NCI-H345 treated with DMSO at 0.1 percent for 48 hours (cell line): ENCODE measurements at regions not wholly inside any gene's neighbourhood (a gene's known extent, or its start where the extent isn't known, plus 50 kb on each side); places are given as distances from the start of the nearest gene placed in this dataset.
"Not testable (repeated sequence)": the region's sequence is repeated elsewhere in the genome, so short reads cannot be mapped to it uniquely, and the experiment has no call there.

ENCODE experiments used
- DNase-seq: peaks from one replicate; lab custom pipeline; 2025; ENCODE audit not compliant: unreplicated experiment; lab: John Stamatoyannopoulos, UW

DNA sequence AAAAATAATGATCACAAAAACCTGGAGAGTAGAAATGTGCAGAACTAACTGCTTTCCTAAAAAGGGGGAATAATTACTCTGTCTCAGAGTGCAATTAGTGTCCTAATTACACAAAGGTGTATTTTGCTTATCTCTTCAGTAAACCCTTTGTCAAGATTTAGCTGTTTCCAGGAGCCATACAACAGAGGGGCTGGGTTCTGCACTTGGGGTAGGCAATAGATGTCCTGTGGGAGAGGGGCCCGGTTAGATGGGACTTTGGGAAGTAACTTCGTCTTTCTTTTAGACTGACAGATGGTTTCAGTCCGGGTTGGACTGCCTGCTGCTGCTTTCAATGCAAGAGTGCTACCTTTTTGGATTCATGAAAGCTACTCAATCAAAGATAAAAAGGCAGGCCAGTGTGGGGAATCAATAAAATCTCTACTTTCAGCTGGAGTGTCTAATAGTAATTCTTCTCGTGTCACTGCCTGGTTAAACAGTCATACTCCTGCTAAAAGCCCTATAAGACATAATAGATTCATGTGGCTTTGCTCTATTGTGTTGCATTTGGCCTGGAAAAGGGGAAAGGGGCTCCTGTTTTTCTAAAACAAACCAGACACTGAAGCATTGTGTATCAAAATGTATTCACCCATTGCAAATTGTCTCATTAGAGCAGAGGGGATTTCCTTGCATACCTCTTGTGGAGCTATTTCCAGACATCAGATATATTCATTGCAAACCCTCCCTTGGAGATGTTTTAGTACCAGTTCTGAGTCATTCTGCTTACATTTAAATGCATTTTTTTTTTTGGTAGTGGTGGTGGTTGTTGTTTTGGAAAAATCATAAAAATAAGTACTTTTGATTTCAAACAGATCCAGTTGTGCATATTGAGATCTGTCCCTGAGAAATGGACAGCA lies 83.3 kb upstream of the PCDH8 start:
- DNase-seq, result no peak

DNA sequence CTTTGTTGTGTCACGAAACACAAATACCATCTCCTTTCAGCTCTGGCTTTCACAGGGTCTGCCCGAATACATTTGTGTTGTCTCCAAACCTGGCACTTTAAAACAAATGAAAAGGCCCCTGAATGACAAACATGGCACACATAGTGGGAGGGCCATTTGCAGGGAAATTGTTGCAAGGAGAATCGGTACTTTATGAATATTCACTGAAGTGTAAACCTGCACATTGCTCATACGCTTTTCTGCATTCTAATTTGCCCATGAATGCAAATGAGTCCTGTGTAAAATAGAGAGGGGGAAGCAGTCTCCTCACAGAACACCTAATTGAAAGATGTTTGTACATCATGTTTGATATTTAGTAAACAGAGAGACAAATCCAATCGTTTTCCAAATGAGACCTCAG lies 82.7 kb upstream of the PCDH8 start:
- DNase-seq, result no peak

DNA sequence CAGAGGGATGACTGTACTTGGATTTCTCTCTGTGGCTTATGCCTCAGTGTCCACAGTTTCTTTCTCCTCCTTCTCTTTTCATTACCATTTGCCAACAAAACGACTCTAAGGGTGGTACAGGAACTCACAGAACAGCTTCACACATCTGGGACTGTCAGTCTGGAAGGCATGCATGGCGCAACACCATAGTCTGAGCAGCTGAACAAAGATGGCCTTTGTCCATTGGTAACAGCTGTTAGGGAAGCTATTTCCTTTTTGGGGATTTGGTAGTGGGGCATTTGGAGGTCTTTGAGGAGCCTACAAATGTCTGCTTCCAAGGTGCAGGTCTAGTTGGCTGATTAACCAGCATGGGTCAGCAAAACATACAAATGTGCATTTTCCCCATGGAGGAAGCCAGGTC lies 81.4 kb upstream of the PCDH8 start:
- no peak for DNase-seq

DNA sequence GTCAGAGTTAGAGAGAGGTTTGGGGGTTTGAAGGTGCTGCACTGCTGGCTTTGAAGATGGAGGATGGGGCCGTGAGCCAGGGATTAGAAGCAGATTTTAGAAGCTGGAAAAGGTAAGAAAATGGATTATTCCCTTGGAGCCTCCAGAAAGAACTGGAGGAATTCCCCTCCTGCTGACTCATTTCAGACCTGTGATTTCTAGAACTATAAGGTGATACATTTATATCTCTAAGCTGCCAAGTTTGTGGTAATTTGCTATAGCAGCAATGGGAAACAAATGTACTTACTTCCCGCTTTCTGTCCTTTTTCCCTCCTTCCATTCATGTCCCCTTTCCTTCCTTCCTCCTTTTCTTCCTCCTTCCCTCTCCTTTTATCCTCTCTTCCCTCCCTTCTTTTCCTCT lies 78.5 kb upstream of the PCDH8 start:
- DNase-seq, result no peak

DNA sequence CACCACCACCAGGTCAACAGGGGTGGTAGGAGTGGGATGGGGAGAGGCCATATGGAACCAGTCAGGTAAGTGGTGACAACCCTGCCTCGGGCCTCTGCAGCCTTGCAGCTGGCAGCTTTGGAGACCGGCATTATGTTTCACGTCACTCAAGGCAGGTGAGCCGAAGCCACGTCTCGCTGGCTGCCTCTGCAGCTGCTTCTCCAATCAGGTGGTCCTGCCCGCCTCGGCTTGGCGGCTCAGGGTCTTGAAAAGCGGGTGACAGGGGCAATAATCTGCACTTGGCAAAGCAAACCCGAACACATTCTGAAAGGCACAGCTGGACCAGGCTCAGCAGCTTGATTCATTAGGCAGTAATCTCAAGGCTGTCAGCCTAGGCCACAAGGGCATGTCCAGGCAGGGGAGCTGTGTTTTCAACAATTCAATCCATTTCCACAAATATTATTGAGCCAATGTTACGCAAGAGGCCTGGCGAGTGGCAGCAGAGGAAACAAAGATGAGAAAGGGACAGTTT lies 77.4 kb upstream of the PCDH8 start:
- DNase-seq, result no peak

DNA sequence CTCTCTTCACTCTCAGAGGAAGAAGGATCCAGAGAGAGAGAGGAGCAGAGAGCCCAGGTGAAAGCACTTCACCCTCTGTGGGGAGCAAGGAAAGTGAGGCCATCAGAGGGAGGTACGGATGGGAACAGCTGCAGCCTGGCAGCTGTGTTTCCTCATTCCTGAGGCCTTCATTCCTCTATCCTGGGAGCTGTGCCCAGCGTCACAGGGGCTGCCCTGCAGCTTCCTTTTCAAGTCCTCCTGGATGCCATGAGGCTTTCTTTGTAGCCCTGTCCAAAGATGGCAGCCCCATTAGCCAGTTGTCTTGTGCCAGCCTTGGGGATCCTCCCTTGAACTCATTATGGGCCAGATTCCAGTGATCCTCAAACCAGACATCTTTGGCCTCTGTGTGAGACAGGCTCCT lies 76.8 kb upstream of the PCDH8 start:
- DNase-seq, result no peak

DNA sequence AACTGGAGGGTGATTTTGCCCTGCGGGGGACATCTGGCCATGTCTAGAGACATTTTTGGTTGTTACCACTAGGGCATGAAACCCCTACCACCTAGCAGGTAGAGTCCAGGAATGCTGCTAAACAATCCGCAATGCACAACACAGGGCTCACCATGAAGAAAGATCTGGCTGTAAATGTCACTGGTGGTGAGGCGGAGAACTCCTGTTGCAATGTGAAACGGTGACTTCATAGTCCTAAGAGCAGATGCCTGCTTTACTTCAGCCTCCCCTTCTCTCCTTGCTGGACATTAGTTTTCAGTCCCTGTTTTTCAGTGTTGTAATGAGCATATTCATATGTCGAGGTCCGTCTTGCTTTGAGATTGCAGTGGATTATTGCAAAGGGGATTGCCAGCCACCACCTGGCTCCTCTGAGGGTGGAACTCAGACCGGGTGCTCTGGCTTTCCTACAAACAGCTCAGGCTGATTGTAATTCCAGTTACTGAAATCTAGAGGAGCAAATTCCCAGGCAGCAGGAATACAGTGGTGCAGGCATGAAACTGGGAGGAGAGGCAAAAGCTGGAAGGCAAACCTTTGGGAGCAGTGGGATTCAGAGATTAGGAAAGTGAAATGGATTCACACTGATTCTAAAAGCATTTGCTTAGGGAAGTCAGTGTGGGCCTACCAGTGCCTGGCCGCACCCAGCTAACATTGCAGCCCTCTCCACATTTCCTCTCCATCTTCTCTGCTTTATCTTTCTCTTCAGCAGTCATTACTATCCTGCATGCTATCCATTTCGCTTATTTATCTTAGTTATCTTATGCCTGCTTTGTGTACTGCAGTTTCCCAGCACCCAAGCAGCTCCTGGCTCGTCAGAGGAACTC lies 76.1 kb upstream of the PCDH8 start:
- no peak for DNase-seq

DNA sequence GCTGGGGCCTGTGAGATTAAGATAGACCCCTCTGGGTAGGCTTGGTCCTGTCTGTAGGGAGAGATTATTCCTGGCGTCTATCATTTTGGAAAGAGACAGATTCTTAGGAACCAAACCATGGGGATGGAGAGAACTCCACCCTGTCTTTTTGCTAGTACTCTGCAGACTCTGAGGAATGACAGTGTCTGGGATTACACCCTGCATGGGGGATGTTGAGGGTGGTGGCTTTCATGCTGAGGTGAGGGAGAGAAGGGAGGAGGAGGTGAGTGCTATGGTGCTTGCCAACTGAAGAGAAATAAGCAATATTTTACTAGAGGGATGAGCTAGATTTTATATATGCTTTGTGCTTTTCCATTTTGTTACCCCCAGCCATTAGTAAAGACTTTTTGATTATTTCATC lies 74.5 kb upstream of the PCDH8 start:
- DNase-seq, result no peak

DNA sequence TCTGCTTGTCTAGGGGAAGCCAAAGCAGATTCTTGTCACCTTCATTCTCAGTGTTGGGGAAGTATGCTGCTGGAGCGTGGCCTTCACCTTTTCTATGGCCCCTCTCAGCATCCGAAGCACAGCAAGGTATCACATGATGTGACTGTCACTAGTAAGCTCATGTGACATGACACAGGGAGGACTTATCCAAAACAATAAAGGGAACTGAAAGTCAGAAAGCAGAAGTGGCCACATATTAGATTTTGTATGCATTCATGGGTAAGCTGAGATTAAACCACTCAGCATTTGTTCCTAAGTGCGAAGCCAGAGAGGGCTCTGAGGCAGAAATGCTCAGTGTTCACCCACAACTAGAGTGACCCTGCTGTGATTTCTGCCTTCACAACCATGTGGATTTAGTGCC lies 72.8 kb upstream of the PCDH8 start:
- no peak for DNase-seq

DNA sequence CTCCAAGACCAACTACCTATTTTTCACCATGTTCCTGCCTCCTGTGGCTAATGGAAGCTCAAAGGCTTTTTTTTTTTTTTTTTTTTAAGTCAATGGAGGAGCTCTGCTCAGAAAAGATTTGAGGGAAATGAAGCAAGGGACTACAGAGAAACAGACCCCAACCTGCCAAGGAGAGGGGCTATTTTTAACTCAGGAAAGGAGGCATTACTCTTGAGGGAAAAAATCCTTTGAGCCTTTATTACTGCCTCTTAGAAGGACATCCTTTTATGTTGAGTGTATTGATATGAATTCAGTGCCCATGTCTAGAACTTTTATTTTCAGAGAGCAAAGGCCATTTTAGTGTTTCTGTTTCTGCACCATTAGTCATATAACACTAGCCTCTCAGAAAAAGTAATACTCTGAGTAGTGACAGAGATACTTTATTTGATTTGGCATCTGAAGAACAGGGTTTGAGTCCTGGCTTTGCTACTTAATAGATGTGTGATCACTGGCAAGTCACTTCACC lies 68.1 kb upstream of the PCDH8 start:
- DNase-seq, result no peak

DNA sequence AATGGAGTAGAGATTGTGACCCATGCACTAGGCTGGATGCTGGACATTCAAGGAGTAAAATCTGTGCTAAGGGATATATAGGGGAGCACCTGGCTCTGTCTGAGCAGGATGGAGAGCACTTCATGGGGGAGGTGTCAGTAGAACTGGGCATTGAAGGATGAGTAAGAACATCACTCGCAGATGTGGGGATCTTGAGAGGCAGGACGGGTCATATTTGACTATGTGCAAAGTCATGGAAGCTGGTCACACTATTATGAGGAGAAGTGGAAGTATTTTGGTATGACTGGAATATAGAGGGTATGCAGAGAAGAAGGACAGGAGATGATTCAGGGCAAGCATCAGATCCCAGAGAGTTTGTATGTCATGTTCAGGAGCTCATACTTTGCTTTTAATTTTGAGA lies 62.9 kb upstream of the PCDH8 start:
- no peak for DNase-seq

DNA sequence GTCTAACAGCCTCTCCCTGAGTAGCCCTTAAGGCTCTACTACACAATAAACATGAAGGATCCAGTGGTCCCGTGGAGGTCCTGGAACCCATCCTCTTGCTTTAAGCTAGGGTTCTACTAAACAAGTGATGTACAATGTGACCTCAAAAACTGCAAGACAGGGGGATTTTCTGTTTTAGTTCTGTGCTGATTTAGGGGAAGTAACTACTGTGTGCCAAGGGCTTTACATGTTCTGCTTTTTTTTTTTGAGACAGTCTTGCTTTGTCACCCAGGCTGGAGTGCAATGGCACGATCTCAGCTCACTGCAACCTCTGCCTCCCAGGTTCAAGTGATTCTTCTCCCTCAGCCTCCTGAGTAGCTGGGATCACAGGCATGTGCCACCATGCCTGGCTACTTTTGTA lies 61.9 kb upstream of the PCDH8 start:
- DNase-seq, result not testable (repeated sequence)

DNA sequence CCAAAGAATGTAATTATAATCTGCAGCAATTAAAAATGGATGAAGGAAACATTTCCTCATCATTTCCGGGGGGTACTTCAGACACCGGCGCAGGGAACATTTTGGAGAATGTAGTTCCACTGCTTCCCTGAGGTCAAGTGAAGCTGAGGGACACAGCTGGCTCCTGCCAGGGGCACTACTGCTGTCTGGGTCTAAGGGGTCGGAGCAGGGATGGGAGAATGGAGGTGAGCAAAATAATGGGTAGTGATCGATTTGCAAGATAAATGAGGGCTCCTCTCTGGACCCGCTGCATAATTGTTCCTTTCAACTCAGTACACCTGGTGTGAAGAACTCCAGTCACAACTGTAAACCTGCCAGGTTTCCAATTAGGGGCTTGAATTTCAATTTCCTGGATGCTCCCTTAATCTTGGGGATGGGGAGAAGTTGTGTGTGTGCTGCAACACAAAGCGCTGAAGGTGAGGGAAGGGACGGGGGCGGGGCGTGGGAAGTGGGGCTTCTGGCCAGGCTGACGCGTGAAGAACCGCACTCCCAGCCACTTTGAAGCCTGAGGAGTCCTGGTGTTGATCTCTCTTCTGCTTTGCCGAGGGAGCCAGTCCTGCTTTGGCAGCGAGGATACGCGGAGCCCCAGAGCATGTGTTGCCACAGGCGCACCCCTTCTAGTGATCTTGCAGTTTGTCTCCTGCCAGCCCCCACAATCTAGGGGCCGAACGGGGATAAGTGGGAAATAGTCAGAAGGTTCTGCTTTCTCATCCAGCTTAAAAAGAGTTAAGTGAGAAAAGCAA lies 57.9 kb upstream of the PCDH8 start:
- no peak for DNase-seq

DNA sequence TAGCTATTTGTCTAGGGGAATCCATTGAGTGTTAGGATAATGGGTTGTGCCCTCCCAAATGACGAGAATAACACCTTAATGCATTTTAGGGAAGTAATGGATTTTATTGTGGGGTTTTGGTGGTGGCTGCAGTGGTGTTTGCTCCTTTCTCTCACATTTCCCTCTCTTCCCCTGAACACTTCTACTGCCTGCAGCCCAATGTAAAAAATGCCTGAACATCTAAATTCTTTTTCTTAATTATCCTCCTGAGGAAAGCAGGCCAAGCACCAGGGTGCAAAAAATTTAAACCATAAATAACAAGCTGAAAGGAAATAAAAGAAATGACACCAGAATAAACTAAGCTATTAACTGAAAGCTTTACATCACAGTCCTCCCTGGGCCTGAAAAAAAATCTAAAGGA lies 57.3 kb upstream of the PCDH8 start:
- no peak for DNase-seq

DNA sequence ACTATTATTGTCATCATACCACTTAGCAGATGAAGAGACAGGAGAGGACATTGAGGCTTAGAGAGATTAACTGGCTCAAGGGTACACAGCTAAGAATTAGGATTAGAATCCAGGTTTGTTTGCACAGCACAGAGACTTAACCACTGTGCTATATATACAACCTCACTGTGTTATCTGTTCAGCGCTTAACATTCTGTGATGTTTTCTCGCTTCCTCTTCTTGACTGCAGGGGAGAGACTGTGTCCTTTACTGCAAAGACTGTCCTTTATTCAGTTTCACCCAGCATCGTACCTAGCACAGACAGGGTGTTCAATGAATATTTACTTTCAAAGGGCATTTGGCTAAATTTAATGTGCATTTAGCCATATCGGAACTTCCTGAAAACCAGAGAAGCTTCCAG lies 54.9 kb upstream of the PCDH8 start:
- DNase-seq, result no peak

DNA sequence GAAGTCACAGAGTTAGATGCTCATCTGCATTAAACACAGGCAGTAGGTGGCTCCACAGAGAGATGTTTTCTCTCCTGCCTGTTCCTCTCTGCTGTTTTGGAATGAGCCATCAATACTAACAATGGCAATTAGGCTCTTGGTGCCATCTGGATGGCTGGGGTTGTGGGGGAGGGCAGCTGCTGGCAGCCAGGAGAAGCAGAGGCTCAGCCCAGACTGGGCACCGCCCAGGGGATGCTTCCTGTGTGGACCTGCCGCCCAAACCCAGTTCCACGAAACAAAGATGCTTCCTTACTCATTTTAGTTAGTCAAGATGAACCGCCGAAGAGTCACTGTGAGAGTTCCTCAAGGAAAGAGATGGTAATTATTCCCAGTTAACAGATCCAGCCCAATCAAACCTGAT lies 50.8 kb upstream of the PCDH8 start:
- DNase-seq, result no peak
